ENCODE measurements at regions not wholly inside any gene's neighbourhood (a gene's known extent, or its start where the extent isn't known, plus 50 kb on each side); places are given as distances from the start of the nearest gene placed in this dataset.

GRCh38 chr7:42572561-42572960, 335.6 kb upstream of the GLI3 start:
- no peak overlapping the region for H2BK15ac ChIP-seq (ENCODE audit: low read depth, low read length)
- H3K4me3 Mint-ChIP-seq, result no peak overlapping the region
- WGBS (ENCODE audit: extremely low coverage, insufficient read length, low lambda C conversion rate), result no CpG with 5 or more reads among the region's 1 CpG
- H3K9ac ChIP-seq (ENCODE audit: extremely low read depth, insufficient read length, low read length), result no peak overlapping the region
- no peak overlapping the region for H3K23ac ChIP-seq (ENCODE audit: insufficient read length, low read depth, low read length)
- no peak overlapping the region for H3T11ph ChIP-seq (ENCODE audit: low read length)
- no peak overlapping the region for H3K14ac ChIP-seq (ENCODE audit: insufficient read depth, low read length)
- H2BK12ac ChIP-seq (ENCODE audit: insufficient read length, low read depth, low read length), result no peak overlapping the region
- no peaks in the 10 kb centered on the region for H3K23me2 ChIP-seq (ENCODE audit: insufficient read length, low read depth, low read length, poor library complexity, severe bottlenecking)
- H4K20me1 ChIP-seq (ENCODE audit: control insufficient read depth, insufficient read depth, insufficient read length), result no peaks in the 10 kb centered on the region
- no peaks in the 10 kb centered on the region for H3K4me1 ChIP-seq (ENCODE audit: insufficient read depth, low read length)
- no peak overlapping the region for H3K27ac Mint-ChIP-seq
- peaks cover 2 to 4% of the 10 kb centered on the region in 2 experiments; a peak in 2 of 4 replicates for H3K4me1 Mint-ChIP-seq
- H2BK120ac ChIP-seq (ENCODE audit: low read depth, low read length, poor library complexity, severe bottlenecking), result no peak overlapping the region
- H3K79me1 ChIP-seq (ENCODE audit: insufficient read depth, low read depth, low read length, poor library complexity, severe bottlenecking), result no peaks in the 10 kb centered on the region
- no peak overlapping the region for H3K4ac ChIP-seq (ENCODE audit: low read depth, low read length)
- no peaks in the 10 kb centered on the region for H3K27me3 ChIP-seq (ENCODE audit: insufficient read depth, low read length)
- H3K27ac ChIP-seq (ENCODE audit: insufficient read length, low read depth, low read length), result no peak overlapping the region
- no peak overlapping the region for H3K56ac ChIP-seq (ENCODE audit: insufficient read length, low read depth, low read length)
- 0 out of 2 replicates have a peak, but pooled peaks cover 2% of the 10 kb centered on the region for H3K27me3 Mint-ChIP-seq (ENCODE audit: low read depth)
- H2AK5ac ChIP-seq (ENCODE audit: insufficient read length, low read length), result no peak overlapping the region
- no peak overlapping the region for H2BK5ac ChIP-seq (ENCODE audit: insufficient read length, low read length)
- TF ChIP-seq CTCF (conservative IDR thresholded peaks at IDR 0.05), result no peak
- no peak overlapping the region for H4K5ac ChIP-seq (ENCODE audit: insufficient read length, low read depth, low read length)
- peaks cover 0 to 9% (median 7%) of the 10 kb centered on the region in 3 experiments; a peak in 4 of 7 replicates for H3K36me3 Mint-ChIP-seq (ENCODE audit: insufficient read depth in 1 of 3, low read depth in 3 of 3)
- H4K8ac ChIP-seq (replicated peaks; ENCODE audit: insufficient read length, low read depth, low read length), result no peak overlapping the region
- no peak overlapping the region for H3K18ac ChIP-seq (ENCODE audit: insufficient read length, low read depth, low read length)
- peaks cover 4% of the 10 kb centered on the region for H3K9me3 ChIP-seq (ENCODE audit: control insufficient read depth, low read depth, low read length)
- H3K79me2 ChIP-seq (ENCODE audit: insufficient read depth, low read length), result no peaks in the 10 kb centered on the region
- no peak overlapping the region for H2AFZ ChIP-seq (ENCODE audit: low read length)
- no peak overlapping the region for H4K91ac ChIP-seq (ENCODE audit: insufficient read length, low read depth, low read length)
- DNase-seq, result no peak
- no peak overlapping the region for H3K4me2 ChIP-seq (ENCODE audit: insufficient read depth, insufficient read length, low read length)
- no peak overlapping the region for H2BK20ac ChIP-seq (ENCODE audit: low read depth, low read length, poor library complexity, severe bottlenecking)
- peaks cover 3 to 22% of the 10 kb centered on the region in 2 experiments; a peak in 4 of 5 replicates for H3K9me3 Mint-ChIP-seq
